Prostate gland (tissue), 2 donors: ENCODE measurements at regions not wholly inside any gene's neighbourhood (a gene's known extent, or its start where the extent isn't known, plus 50 kb on each side); places are given as distances from the start of the nearest gene placed in this dataset.

ENCODE experiments used
- DNase-seq: peaks from one replicate; pipeline ENCODE4 v3.0.0-alpha.2; 2019; ENCODE audit warnings: low spot score
- H3K27ac ChIP-seq, 2 donors: fragments of 200-600 bp; sonication (generic); 2 replicates each; pipeline ENCODE4 v1.5.1; 2017 to 2019
- H3K27me3 ChIP-seq: fragments of 200-600 bp; sonication (generic); replicated peaks from 2 replicates; pipeline ENCODE4 v1.5.1; 2019; ENCODE audit not compliant: insufficient read depth
- H3K36me3 ChIP-seq, 2 donors: fragments of 200-600 bp; sonication (generic); 1 replicate in 1 of 2; 2 replicates in 1 of 2; pipeline versions ENCODE4 v1.5.1 to v1.8.1; 2017 to 2019
- H3K4me1 ChIP-seq: fragments of 200-600 bp; sonication (generic); replicated peaks from 2 replicates; pipeline ENCODE4 v1.5.1; 2019
- H3K4me3 ChIP-seq, 2 donors: fragments of 200-600 bp; sonication (generic); 2 replicates each; pipeline ENCODE4 v1.5.1; 2017 to 2019
- H3K9me3 ChIP-seq: fragments of 200-600 bp; sonication (generic); 2 replicates; pipeline ENCODE4 v1.5.1; 2017
- POLR2A ChIP-seq: fragments of 450-650 bp; IDR thresholded peaks from one replicate; pipeline ENCODE4 v1.6.1; 2016; ENCODE audit warnings: antibody characterized with exemption, mild to moderate bottlenecking
- POLR2AphosphoS5 ChIP-seq: sonication (generic); formaldehyde crosslinking; IDR thresholded peaks from one replicate; pipeline ENCODE4 v1.6.1; 2017; ENCODE audit warnings: antibody characterized with exemption
- WGBS: methylation state at CpG from one replicate; pipeline ENCODE4 v1.1.5; 2018; 5-methylcytosine and 5-hydroxymethylcytosine counted together
- intact Hi-C: fragments of 100-400 bp; cut with DNase I; formaldehyde crosslinking; loops from one replicate; pipeline ENCODE4 v1.14.2; 2022
- TF ChIP-seq, protein P1 (sequence below), 4 experiments: fragments of 200-600 bp in 2 of 4; fragments of 450-650 bp in 2 of 4; sonication (generic) in 2 of 4; IDR thresholded peaks; 1 replicate in 3 of 4; 2 replicates in 1 of 4; pipeline ENCODE4 v1.5.1; 2016 to 2019; ENCODE audit warnings: antibody characterized with exemption in 4 of 4, mild to moderate bottlenecking in 2 of 4, moderate library complexity in 2 of 4

DNA sequence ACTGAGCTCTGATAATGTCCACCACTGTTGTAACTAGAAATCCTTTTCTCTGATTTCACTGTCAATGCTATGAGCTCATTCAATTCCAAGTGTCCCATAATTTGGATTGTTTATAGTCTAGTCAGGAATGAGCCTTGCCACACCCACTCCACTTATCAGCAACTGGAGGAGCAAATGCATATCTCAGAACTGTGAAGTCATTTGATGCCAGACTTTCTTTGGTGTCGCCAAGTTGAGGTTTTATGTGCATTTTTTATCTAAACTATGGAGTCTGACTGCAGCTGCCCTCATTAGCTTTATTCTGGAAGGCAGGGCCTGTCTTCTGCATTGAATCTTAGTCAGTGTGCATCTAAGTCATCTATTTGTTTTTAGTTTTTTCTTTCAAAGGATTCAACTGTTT, 361.3 kb downstream of the PMP22 start:
- no peak overlapping the region for H3K27ac ChIP-seq
- intact Hi-C loops = no loop called here
- H3K27me3 ChIP-seq = no peaks in the 10 kb centered on the region
- no peaks in the 10 kb centered on the region for H3K4me1 ChIP-seq
- H3K9me3 ChIP-seq = no peaks in the 10 kb centered on the region
- TF ChIP-seq, protein P1, sequence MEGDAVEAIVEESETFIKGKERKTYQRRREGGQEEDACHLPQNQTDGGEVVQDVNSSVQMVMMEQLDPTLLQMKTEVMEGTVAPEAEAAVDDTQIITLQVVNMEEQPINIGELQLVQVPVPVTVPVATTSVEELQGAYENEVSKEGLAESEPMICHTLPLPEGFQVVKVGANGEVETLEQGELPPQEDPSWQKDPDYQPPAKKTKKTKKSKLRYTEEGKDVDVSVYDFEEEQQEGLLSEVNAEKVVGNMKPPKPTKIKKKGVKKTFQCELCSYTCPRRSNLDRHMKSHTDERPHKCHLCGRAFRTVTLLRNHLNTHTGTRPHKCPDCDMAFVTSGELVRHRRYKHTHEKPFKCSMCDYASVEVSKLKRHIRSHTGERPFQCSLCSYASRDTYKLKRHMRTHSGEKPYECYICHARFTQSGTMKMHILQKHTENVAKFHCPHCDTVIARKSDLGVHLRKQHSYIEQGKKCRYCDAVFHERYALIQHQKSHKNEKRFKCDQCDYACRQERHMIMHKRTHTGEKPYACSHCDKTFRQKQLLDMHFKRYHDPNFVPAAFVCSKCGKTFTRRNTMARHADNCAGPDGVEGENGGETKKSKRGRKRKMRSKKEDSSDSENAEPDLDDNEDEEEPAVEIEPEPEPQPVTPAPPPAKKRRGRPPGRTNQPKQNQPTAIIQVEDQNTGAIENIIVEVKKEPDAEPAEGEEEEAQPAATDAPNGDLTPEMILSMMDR (IDR thresholded peaks at IDR 0.05) = no peak
- no peak for DNase-seq
- H3K4me3 ChIP-seq = no peak overlapping the region
- H3K36me3 ChIP-seq = no peaks in the 10 kb centered on the region
- 50% methylated on average over 1 of the region's 1 CpG for WGBS

DNA sequence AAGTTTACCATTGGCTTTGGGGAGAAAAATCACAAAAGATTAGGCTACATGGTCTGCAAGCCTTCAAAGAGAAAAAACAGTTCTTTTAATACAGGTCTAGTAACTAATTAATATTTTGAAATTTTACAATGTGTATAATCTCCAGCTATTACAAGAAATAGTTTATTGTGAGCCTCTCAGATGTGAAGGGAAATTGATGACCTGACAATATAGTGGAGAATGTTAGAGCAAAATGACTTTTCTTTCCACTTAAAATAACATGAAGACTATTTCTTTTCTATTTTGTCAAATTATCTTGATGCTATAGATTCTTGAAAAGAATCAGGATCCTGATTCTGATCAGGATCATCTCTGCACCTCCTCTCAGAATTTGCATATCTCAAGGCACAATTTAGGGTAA, 362.3 kb downstream of the PMP22 start:
- intact Hi-C loops = no loop called here
- no peak for TF ChIP-seq POLR2A
- TF ChIP-seq, protein P1 (IDR thresholded peaks at IDR 0.05) = no peak
- TF ChIP-seq POLR2AphosphoS5 = no peak
- Histone ChIP-seq H3K27ac (no peak overlapping the region), H3K27me3 (no peaks in the 10 kb centered on the region), H3K4me1 (no peaks in the 10 kb centered on the region), H3K4me3 (no peak overlapping the region), H3K9me3 (no peaks in the 10 kb centered on the region), H3K36me3 (no peaks in the 10 kb centered on the region)
- DNase-seq = no peak

DNA sequence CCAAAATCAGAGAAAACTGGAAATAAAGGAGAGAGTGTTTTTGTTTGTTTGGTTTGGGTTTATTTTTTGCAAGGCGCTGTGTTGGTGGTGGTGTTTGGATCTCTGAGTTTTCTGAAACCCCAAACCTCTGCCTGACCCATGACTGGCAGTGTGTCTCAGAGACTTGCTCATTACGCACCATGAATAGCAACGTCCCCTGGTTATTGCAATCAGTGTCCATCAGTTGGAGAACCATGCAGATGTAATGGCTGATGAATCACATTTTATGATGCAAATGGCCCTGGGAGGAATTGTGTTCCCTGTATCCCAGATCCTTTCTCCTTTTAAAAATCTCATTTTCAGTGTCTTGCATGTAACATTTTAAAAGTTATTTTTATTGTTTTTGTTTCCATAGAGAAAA, 362.8 kb downstream of the PMP22 start:
- WGBS = 85% methylated on average over 3 of the region's 3 CpGs
- no peak overlapping the region for H3K27ac ChIP-seq
- no peak overlapping the region for H3K4me3 ChIP-seq
- no peaks in the 10 kb centered on the region for H3K36me3 ChIP-seq
- H3K4me1 ChIP-seq = no peaks in the 10 kb centered on the region
- no peaks in the 10 kb centered on the region for H3K27me3 ChIP-seq
- TF ChIP-seq POLR2AphosphoS5 (no peak), POLR2A (no peak)
- TF ChIP-seq, protein P1 (IDR thresholded peaks at IDR 0.05) = no peak
- no peaks in the 10 kb centered on the region for H3K9me3 ChIP-seq
- intact Hi-C loops = no loop called here
- no peak for DNase-seq

DNA sequence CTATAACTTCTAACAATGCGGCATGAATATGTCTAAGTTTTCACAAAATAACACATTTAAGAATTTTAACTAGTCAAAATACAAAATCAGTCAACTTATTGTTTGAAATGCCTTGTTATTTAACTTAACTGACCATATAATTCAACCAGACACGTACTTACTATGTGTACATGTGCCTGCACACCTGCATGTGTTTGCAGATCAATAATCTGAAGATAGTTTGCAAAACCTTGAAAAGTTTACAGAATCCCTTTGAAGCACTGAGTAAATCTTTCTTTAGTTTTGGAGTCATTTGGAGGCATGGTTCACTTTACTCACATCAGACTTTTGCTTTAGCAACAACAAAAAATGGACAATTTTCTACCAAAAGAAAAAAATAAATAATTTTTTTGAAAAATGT, 363.8 kb downstream of the PMP22 start:
- intact Hi-C loops = no loop called here
- H3K4me3 ChIP-seq = no peak overlapping the region
- H3K36me3 ChIP-seq = no peaks in the 10 kb centered on the region
- whole genome bisulfite sequencing = 80% methylated on average over 2 of the region's 2 CpGs
- no peaks in the 10 kb centered on the region for H3K4me1 ChIP-seq
- no peaks in the 10 kb centered on the region for H3K27me3 ChIP-seq
- TF ChIP-seq POLR2A = no peak
- TF ChIP-seq, protein P1 (IDR thresholded peaks at IDR 0.05) = no peak
- no peak for TF ChIP-seq POLR2AphosphoS5
- no peak overlapping the region for H3K27ac ChIP-seq
- DNase-seq = no peak
- H3K9me3 ChIP-seq = no peaks in the 10 kb centered on the region

DNA sequence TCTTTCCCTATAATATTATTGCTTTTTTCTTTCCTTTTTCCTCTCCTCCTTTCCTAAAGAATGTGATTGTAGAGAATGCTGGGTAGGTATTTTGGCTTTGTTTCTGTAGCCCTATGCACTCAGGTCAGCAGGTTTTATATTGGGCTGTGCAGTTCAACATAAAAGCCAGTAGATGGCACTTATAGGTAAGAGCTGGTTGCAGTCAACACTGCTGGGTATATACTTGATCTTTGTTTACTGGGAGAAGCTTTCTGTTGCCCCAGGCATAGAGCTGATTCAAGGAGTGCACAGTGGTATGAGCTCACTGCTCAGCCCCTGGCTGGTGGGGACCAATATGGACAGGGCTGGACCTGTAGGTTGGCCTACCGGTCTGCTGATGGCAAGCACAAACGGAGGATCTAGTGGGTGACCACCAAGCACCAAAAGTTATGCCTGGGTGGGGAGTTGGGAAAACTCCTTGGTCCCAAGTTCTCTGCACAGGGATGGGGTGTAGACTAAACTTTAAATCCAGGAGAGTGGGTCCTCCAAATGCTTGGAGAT, 378.9 kb downstream of the PMP22 start:
- no peak overlapping the region for H3K4me3 ChIP-seq
- 100% methylated on average over 2 of the region's 2 CpGs for WGBS
- no peak for DNase-seq
- no peak for TF ChIP-seq POLR2AphosphoS5
- no peak for TF ChIP-seq POLR2A
- TF ChIP-seq, protein P1 (IDR thresholded peaks at IDR 0.05) = no peak
- H3K27me3 ChIP-seq = no peaks in the 10 kb centered on the region
- H3K9me3 ChIP-seq = no peaks in the 10 kb centered on the region
- intact Hi-C loops = no loop called here
- H3K36me3 ChIP-seq = no peaks in the 10 kb centered on the region
- no peaks in the 10 kb centered on the region for H3K4me1 ChIP-seq
- no peak overlapping the region for H3K27ac ChIP-seq
